Activated CD4-positive, alpha-beta T cell treated with anti-CD3 and anti-CD28 coated beads for 36 hours (primary cell): ENCODE measurements at regions not wholly inside any gene's neighbourhood (a gene's known extent, or its start where the extent isn't known, plus 50 kb on each side); places are given as distances from the start of the nearest gene placed in this dataset.

Experiments used
- ATAC-seq: fragments of 200-7000 bp; cut with Tn5 transposase; one replicate; pipeline ENCODE4 v1.10.0; 2021; ENCODE audit warnings: mild to moderate bottlenecking, moderate library complexity
- CTCF ChIA-PET: fragments of 350-600 bp; sonication (Branson Sonifier 250); formaldehyde crosslinking; loops from one replicate; lab custom pipeline; 2021; ENCODE audit warnings: antibody characterized with exemption; lab: Charles Lee
- POLR2A ChIA-PET: fragments of 350-600 bp; sonication (Branson Sonifier 250); formaldehyde crosslinking; loops from one replicate; lab custom pipeline; 2021; ENCODE audit warnings: antibody characterized with exemption, inconsistent platforms; lab: Charles Lee
- DNase-seq: peaks from one replicate; pipeline ENCODE4 v3.0.0-alpha.2; 2020
- H3K27ac Mint-ChIP-seq: one replicate; pipeline ENCODE4 v1.8.0; 2021; ENCODE audit warnings: mixed read lengths
- H3K27me3 Mint-ChIP-seq: one replicate; pipeline ENCODE4 v1.8.0; 2021; ENCODE audit warnings: mixed read lengths
- H3K36me3 Mint-ChIP-seq: one replicate; pipeline ENCODE4 v1.8.0; 2021; ENCODE audit warnings: low read depth, mixed read lengths
- H3K4me1 Mint-ChIP-seq: one replicate; pipeline ENCODE4 v1.8.0; 2021; ENCODE audit warnings: mixed read lengths
- H3K4me3 Mint-ChIP-seq: one replicate; pipeline ENCODE4 v1.8.0; 2021; ENCODE audit warnings: mild to moderate bottlenecking, moderate library complexity, mixed read lengths
- H3K9me3 Mint-ChIP-seq: one replicate; pipeline ENCODE4 v1.8.0; 2021; ENCODE audit warnings: low read depth, mixed read lengths
- intact Hi-C, 2 experiments: fragments of 100-400 bp; cut with DNase I in 1 of 2; cut with micrococcal nuclease in 1 of 2; formaldehyde crosslinking; loops; one replicate each; pipeline versions ENCODE4 v1.14.2 to v1.15.1; 2022 to 2024; cut with DNase I, micrococcal nuclease

DNA sequence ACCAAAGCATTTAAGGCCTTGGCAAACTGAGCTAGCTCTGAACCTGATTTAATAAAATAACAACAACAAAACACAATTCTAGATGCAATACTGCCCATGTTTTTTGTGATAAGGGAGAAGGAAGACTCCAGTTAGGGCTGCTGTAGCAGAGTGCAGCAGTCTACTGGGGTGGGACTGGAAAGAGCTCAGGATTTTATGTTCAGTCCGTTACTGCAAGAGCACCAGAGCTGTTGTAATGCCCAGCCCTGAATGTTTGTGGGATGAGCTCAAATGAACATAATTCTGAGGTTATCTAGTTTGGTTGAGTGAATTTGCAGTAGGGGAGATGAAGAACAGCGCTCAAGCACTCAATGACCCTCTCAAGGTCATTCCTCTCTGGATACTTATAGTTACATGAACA, 743.8 kb downstream of the FAT4 start:
- no peak for DNase-seq
- no peaks in the 10 kb centered on the region for H3K4me1 Mint-ChIP-seq
- H3K27me3 Mint-ChIP-seq, result no peaks in the 10 kb centered on the region
- CTCF ChIA-PET, result interaction anchor here (1.0 kb wide), 1 partner anchor 1420 kb away, joined by 3 read pairs; no protein-coding TSS in a partner anchor
- no peak for ATAC-seq
- H3K36me3 Mint-ChIP-seq, result no peaks in the 10 kb centered on the region
- intact Hi-C loops, result no loop called here
- no peak overlapping the region for H3K27ac Mint-ChIP-seq
- peaks cover 4% of the 10 kb centered on the region for H3K9me3 Mint-ChIP-seq
- no peak overlapping the region for H3K4me3 Mint-ChIP-seq
- POLR2A ChIA-PET, result no interaction called here

DNA sequence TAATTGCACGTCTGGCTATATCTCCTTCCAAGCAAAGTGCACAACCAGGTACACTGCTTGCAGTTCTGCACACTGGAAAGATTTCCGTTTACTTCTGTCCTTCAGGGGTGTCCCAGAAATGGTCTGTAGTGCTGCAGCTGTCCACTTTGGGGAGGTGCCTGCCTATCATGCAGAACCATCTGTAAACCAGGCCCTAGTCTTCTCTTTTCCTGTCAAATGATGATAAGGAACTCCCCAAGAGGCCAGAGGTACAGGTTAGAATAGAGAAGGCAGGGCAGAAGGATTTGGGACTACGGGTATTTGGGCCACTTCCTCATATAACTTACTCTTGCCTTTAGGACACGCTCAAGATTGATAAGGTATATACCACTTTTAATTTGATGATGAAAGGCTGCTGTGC, 746.9 kb downstream of the FAT4 start:
- Mint-ChIP-seq H3K4me3 (no peak overlapping the region), H3K9me3 (no peaks in the 10 kb centered on the region), H3K27me3 (no peaks in the 10 kb centered on the region), H3K36me3 (no peaks in the 10 kb centered on the region), H3K27ac (no peak overlapping the region), H3K4me1 (no peaks in the 10 kb centered on the region)
- DNase-seq (no peak), ATAC-seq (no peak)
- intact Hi-C loops, result no loop called here
- CTCF ChIA-PET, result no interaction called here
- POLR2A ChIA-PET, result no interaction called here

DNA sequence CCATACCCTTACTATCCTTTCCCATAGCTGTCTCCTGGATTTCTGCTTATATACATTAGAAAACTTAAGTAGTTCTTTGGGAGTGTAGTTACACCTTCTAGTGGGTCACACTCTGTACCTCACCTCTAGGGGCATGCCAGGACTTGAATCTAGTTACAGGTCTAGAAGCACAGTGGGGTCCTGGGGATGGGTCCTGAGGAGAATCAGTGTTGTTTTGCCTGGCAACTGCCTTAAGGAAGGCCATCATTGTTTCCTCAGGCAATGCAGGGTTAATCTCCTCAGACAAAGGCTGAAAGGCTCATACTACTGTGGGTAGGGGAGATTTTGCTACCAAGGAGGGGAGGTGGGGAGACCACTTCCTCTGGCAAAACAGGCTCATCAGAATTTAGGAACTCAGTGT, 750.3 kb downstream of the FAT4 start:
- POLR2A ChIA-PET, result no interaction called here
- Mint-ChIP-seq H3K4me1 (no peaks in the 10 kb centered on the region), H3K27me3 (no peaks in the 10 kb centered on the region), H3K9me3 (no peaks in the 10 kb centered on the region), H3K4me3 (no peak overlapping the region), H3K36me3 (no peaks in the 10 kb centered on the region), H3K27ac (no peak overlapping the region)
- CTCF ChIA-PET, result no interaction called here
- DNase-seq (no peak), ATAC-seq (no peak)
- intact Hi-C loops, result no loop called here

DNA sequence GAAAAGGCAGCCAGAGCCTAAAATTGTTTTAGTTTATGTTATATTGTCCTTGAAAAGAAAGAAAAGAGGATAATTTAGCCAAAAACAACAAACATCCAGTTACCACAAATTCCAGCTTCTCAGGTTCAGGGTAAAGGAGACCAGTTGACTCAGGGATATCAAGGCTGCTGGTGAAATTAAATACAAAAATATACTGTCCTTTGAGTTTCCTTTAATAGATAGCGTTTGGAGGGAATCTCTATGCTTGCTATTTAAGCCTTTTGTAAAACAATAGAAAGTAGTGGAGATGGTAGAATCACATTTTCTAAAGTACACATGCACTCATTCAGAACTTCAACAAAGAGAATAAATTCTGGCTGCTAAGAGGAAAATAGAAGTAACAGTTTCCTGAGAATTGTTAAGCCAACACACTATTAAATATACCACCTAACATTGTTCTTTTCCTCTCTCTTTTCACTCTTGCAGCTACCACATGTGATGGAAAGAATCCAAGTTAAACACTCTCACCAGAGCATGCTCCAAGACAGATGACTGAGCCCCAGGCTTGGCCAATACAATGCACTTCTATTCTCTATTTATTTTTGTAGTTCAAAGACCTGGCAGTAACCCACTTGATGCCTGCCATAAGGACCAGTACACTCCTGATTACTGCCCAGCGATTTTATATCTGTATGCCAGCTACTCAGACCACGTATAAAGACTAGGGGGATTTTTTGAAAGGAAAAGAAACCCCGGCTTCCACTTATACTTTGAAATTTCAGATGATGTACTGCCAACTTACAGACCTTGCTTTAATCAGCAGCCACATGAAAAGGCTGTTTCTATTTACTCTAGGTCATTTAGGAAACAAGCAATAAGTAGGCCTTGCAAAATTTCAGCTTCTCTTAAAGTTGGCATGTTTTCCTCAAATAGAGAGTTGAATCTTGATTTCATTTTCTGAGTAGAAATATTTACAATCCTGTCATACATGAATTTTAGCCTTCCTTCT, 756.9 kb downstream of the FAT4 start:
- POLR2A ChIA-PET, result no interaction called here
- intact Hi-C loops, result no loop called here
- Mint-ChIP-seq H3K27me3 (no peaks in the 10 kb centered on the region), H3K4me3 (no peak overlapping the region), H3K27ac (no peak overlapping the region), H3K4me1 (no peaks in the 10 kb centered on the region), H3K36me3 (no peaks in the 10 kb centered on the region), H3K9me3 (peaks cover 2% of the 10 kb centered on the region)
- ATAC-seq, result no peak
- CTCF ChIA-PET, result no interaction called here
- no peak for DNase-seq

DNA sequence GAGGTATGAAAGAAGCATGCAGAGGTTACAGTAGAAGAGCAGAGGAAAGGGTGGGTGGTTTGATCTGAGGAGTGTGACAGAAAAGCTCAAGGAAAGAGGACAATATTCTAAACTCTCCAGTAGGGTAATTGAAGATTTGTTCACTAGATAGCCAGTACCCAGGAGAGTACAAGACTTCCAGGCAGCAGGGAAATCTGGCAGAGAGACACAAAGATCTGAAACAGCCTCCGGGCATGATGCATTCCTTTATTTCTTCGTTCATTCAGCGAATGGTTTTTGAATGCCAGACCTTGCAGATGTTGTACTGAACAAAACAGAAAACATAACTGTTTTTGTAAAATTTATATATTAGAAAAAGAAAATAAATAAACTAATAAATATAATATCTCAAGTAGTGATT, 766.6 kb downstream of the FAT4 start:
- no peak overlapping the region for H3K4me3 Mint-ChIP-seq
- no peak overlapping the region for H3K27ac Mint-ChIP-seq
- H3K27me3 Mint-ChIP-seq, result no peaks in the 10 kb centered on the region
- intact Hi-C loops, result no loop called here
- H3K9me3 Mint-ChIP-seq, result no peaks in the 10 kb centered on the region
- no peak for ATAC-seq
- CTCF ChIA-PET, result no interaction called here
- no peaks in the 10 kb centered on the region for H3K36me3 Mint-ChIP-seq
- H3K4me1 Mint-ChIP-seq, result no peaks in the 10 kb centered on the region
- POLR2A ChIA-PET, result no interaction called here
- no peak for DNase-seq

DNA sequence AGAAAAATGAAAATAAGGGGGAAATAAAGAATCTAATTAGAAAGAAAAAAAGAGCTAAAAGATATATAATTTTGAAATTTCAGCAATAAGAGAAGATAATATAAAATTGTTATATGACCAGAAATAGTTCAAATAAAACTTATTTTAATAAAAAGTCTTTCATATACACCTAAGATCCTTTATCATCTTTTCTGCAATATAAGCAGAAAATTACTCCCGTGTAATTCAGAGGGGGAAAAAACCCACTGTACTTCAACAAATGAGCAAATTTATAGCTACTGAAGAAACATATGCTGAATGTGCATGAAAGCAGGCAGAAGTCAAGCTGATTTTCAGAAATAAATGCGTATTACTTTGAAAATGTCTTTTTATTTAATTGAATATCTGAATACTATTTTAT, 771.3 kb downstream of the FAT4 start:
- H3K4me1 Mint-ChIP-seq, result no peaks in the 10 kb centered on the region
- DNase-seq (no peak), ATAC-seq (no peak)
- POLR2A ChIA-PET, result no interaction called here
- no peaks in the 10 kb centered on the region for H3K27me3 Mint-ChIP-seq
- no peaks in the 10 kb centered on the region for H3K9me3 Mint-ChIP-seq
- no peaks in the 10 kb centered on the region for H3K36me3 Mint-ChIP-seq
- CTCF ChIA-PET, result interaction anchor here (0.7 kb wide), 2 partner anchors 12 to 283 kb away, joined by 3 to 4 read pairs; no protein-coding TSS in a partner anchor
- H3K27ac Mint-ChIP-seq, result no peak overlapping the region
- intact Hi-C loops, result no loop called here
- no peak overlapping the region for H3K4me3 Mint-ChIP-seq

DNA sequence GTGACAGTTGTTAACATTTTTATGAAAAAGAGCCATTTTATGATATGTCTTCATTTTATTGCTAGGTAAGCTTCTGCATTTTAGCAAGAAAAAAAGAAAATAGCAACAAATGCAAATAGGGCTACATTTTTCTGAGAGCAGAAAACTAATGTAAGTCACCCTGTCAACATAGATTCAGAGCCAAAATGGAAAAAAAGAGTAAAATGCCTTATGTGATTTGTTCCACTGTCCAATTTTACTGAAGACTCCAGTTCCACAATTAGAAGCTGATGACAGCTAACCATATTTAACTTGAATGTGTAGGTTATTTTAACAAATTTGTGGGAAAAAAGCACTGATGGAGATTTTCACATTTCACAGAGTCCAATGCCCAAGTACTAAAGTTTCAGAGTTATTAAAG, 772.3 kb downstream of the FAT4 start:
- ATAC-seq (no peak), DNase-seq (no peak)
- CTCF ChIA-PET, result no interaction called here
- H3K27me3 Mint-ChIP-seq, result no peaks in the 10 kb centered on the region
- no peak overlapping the region for H3K4me3 Mint-ChIP-seq
- H3K36me3 Mint-ChIP-seq, result no peaks in the 10 kb centered on the region
- no peak overlapping the region for H3K27ac Mint-ChIP-seq
- no peaks in the 10 kb centered on the region for H3K4me1 Mint-ChIP-seq
- POLR2A ChIA-PET, result no interaction called here
- no peaks in the 10 kb centered on the region for H3K9me3 Mint-ChIP-seq
- intact Hi-C loops, result no loop called here

DNA sequence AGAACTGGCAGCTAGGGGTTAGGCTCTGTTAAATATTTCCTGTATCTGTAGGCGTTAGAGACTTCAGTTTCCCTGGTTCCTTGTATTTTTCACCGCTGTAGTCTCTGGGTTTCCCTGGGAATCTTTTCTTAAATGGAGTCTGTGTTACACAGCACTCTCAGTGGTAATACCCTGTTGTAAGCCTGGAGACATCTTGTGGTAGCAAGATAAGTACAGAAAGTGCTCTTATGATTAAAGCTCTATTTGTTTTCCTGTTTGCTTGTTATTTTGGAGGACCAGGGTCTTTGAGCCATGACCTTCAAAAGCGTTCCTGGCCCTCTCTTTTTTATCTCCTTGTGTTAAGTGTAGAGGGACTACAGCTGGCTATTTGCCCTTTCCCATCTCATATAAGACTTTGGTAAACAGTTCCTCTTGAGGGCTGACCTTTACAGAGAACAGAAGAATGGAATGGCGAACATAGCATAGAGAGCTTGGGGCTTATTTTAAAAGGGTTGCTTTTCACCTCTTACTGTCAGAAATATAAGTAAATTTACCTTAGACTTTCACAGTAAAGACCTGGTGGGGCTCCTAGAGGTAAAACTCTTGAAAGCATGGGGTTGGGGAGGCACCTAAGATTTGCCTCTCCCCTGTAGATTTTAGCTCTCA, 782.5 kb downstream of the FAT4 start:
- ChIA-PET CTCF (no interaction called here), POLR2A (no interaction called here)
- Mint-ChIP-seq H3K36me3 (no peaks in the 10 kb centered on the region), H3K4me3 (no peak overlapping the region), H3K27me3 (no peaks in the 10 kb centered on the region), H3K4me1 (no peaks in the 10 kb centered on the region), H3K9me3 (peaks cover 3% of the 10 kb centered on the region), H3K27ac (no peak overlapping the region)
- intact Hi-C loops, result no loop called here
- ATAC-seq (no peak), DNase-seq (no peak)

DNA sequence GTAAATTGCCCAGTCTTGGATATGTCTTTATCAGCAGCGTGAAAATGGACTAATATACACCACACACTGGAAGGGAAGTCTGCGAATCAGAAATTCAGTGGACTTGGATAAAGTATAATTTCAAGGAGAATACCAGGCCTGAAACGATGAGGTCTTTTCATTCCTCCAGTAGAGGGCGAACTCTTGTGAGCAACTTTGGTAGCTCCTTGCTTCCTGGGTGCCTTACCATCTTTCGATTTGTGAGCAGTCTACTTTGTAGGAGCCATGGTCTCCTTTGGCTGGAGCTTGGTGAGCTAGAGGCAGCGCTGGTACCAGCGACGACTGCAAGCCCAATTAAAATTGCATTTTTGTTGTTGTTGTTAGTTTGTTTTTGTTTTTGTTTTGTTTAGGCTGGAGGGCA, 791.9 kb downstream of the FAT4 start:
- DNase-seq (no peak), ATAC-seq (no peak)
- Mint-ChIP-seq H3K27me3 (no peaks in the 10 kb centered on the region), H3K27ac (no peak overlapping the region), H3K9me3 (peaks cover 3% of the 10 kb centered on the region), H3K4me3 (no peak overlapping the region), H3K4me1 (no peaks in the 10 kb centered on the region), H3K36me3 (no peaks in the 10 kb centered on the region)
- CTCF ChIA-PET, result no interaction called here
- intact Hi-C loops, result no loop called here
- POLR2A ChIA-PET, result no interaction called here

DNA sequence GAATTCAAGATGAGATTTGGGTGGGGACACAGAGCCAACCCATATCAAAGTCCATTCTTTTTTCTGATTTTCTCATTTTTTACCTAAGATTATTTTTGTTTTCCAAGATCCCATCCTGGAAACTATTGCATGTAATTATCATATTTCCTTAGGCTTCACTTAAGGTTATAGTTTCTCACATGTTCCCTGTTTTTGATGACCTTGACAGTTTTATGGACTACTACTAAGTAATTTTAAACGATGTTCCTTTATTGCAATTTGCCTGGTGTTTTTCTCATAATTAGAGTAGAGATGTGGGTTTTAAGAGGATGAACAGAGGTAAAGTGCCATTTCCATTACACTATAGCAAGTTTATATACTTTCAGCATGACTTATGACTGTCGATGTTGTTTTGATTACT, 795.1 kb downstream of the FAT4 start:
- ChIA-PET CTCF (no interaction called here), POLR2A (no interaction called here)
- intact Hi-C loops, result no loop called here
- DNase-seq, result no peak
- no peak overlapping the region for H3K4me3 Mint-ChIP-seq
- H3K9me3 Mint-ChIP-seq, result peaks cover 10% of the 10 kb centered on the region
- ATAC-seq, result no peak
- no peak overlapping the region for H3K27ac Mint-ChIP-seq
- H3K27me3 Mint-ChIP-seq, result no peaks in the 10 kb centered on the region
- no peaks in the 10 kb centered on the region for H3K36me3 Mint-ChIP-seq
- no peaks in the 10 kb centered on the region for H3K4me1 Mint-ChIP-seq

DNA sequence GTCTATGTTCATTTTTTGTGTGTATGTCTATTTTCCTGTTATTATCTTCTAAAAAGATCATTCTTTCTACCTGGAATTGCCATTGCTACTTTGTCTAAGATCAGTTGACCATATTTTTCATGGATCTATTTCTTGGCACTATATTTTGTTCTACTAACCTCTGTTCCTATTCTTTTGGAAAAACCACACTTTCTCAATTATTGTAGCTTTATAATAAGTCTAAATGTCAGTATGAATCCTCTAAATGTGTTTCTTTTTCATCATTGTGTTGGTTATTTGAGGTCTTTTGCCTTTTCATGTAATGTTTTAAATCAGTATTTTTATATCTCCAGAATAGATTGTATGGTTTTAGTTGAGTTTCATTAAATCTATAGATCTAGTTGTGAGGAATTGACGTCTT, 798.3 kb downstream of the FAT4 start:
- no peak overlapping the region for H3K4me3 Mint-ChIP-seq
- ATAC-seq (no peak), DNase-seq (no peak)
- H3K4me1 Mint-ChIP-seq, result no peaks in the 10 kb centered on the region
- POLR2A ChIA-PET, result no interaction called here
- no peaks in the 10 kb centered on the region for H3K36me3 Mint-ChIP-seq
- intact Hi-C loops, result no loop called here
- no peaks in the 10 kb centered on the region for H3K27me3 Mint-ChIP-seq
- CTCF ChIA-PET, result interaction anchor here (0.6 kb wide), 1 partner anchor 12 kb away, joined by 3 read pairs; no protein-coding TSS in a partner anchor
- H3K9me3 Mint-ChIP-seq, result peaks cover 10% of the 10 kb centered on the region
- H3K27ac Mint-ChIP-seq, result no peak overlapping the region
